K562 (cell line): ENCODE measurements at regions not wholly inside any gene's neighbourhood (a gene's known extent, or its start where the extent isn't known, plus 50 kb on each side); places are given as distances from the start of the nearest gene placed in this dataset.

Experiments used
- ATAC-seq: fragments of 200-7000 bp; cut with Tn5 transposase; 3 replicates; pipeline ENCODE4 v1.9.1; 2020; ENCODE audit warnings: moderate library complexity
- BruUV-seq: library from RNA; stranded (reverse); fragments of 400-500 nt; replicated peaks from 2 replicates; lab custom pipeline; 2021; lab: Mats Ljungman, UMichigan
- CTCF ChIA-PET: fragments of 300-600 bp; formaldehyde crosslinking; extraction: SDS; loops from one replicate; lab custom pipeline; 2021; ENCODE audit warnings: low intra/inter-chr PET ratio; lab: Yijun Ruan, JAX
- POLR2A ChIA-PET: fragments of 300-600, 350-650 bp; sonication (Branson Sonifier 250); formaldehyde crosslinking; extraction: SDS; loops from one replicate; lab custom pipeline; 2021; ENCODE audit warnings: antibody characterized with exemption, inconsistent platforms; lab: Yijun Ruan, JAX
- DNase-seq, 4 experiments: peaks; one replicate each; pipeline versions ENCODE4 v3.0.0 to v3.0.0-alpha.2; 2011 to 2018; ENCODE audit warnings: low spot score in 3 of 4, mixed read lengths in 3 of 4; ENCODE audit errors: extremely low read depth in 1 of 4
- FAIRE-seq: peaks from 2 replicates; lab custom pipeline; 2011; peaks lifted over from hg19 to GRCh38; lab: Jason Lieb, UNC
- H2AFZ ChIP-seq: 2 replicates; pipeline ENCODE4 v1.6.0; 2011; ENCODE audit warnings: low read depth, low read length, control low read depth, inconsistent platforms
- H3K27ac ChIP-seq: fragments of 200-600 bp; 3 replicates; pipeline ENCODE4 v1.8.0; 2011; ENCODE audit warnings: low read depth, mild to moderate bottlenecking, control low read depth, inconsistent platforms, low read length, moderate library complexity, mixed read lengths; ENCODE audit errors: extremely low read depth
- H3K27me3 ChIP-seq, 2 experiments: fragments of 300-600 bp in 1 of 2; 2 replicates in 1 of 2; 3 replicates in 1 of 2; pipeline versions ENCODE4 v1.6.0 to v1.8.0; 2011; ENCODE audit warnings: inconsistent platforms in 2 of 2, low read length in 2 of 2, mild to moderate bottlenecking in 1 of 2, mixed read lengths in 1 of 2, moderate library complexity in 1 of 2; ENCODE audit not compliant: control insufficient read depth in 2 of 2, insufficient read depth in 2 of 2
- H3K36me3 ChIP-seq: fragments of 300-600 bp; 3 replicates; pipeline ENCODE4 v1.8.0; 2011; ENCODE audit warnings: mild to moderate bottlenecking, low read length, inconsistent platforms; ENCODE audit not compliant: control insufficient read depth, insufficient read depth
- H3K4me1 ChIP-seq, 2 experiments: fragments of 200-600 bp in 1 of 2; replicated peaks in 1 of 2; 2 replicates in 1 of 2; 3 replicates in 1 of 2; pipeline versions ENCODE4 v1.5.1 to v1.8.0; 2011; ENCODE audit warnings: inconsistent platforms in 2 of 2, low read length in 2 of 2, mild to moderate bottlenecking in 1 of 2, mixed read lengths in 1 of 2, moderate library complexity in 1 of 2; ENCODE audit not compliant: control insufficient read depth in 2 of 2, insufficient read depth in 2 of 2
- H3K4me2 ChIP-seq: 2 replicates; pipeline ENCODE4 v1.6.1; 2011; ENCODE audit warnings: low read length, control low read depth, inconsistent platforms, mixed read lengths; ENCODE audit not compliant: insufficient read depth
- H3K4me3 ChIP-seq: fragments of 200-600 bp; sonication (generic), shearing (Covaris generic); 2 replicates; pipeline ENCODE4 v1.5.1; 2016; ENCODE audit warnings: control low read depth, inconsistent platforms
- H3K79me2 ChIP-seq: fragments of 200-600 bp; 3 replicates; pipeline ENCODE4 v1.8.0; 2011; ENCODE audit warnings: low read length, inconsistent platforms; ENCODE audit not compliant: control insufficient read depth, insufficient read depth
- H3K9ac ChIP-seq, 2 experiments: 2 replicates each; pipeline versions ENCODE4 v1.6.0 to v1.6.1; 2011; ENCODE audit warnings: low read depth in 2 of 2, low read length in 2 of 2, control low read depth in 1 of 2, inconsistent platforms in 1 of 2, mild to moderate bottlenecking in 1 of 2, mixed read lengths in 1 of 2; ENCODE audit not compliant: insufficient read depth in 1 of 2
- H3K9me1 ChIP-seq: one replicate; pipeline ENCODE4 v1.6.0; 2011; ENCODE audit warnings: inconsistent platforms, mild to moderate bottlenecking, low read length, moderate library complexity; ENCODE audit not compliant: control insufficient read depth, insufficient read depth
- H3K9me3 ChIP-seq: replicated peaks from 2 replicates; pipeline ENCODE4 v1.5.1; 2011; ENCODE audit warnings: low read depth, low read length, inconsistent platforms; ENCODE audit not compliant: control insufficient read depth, insufficient read depth
- H4K20me1 ChIP-seq: replicated peaks from 2 replicates; pipeline ENCODE4 v1.6.1; 2011; ENCODE audit warnings: low read length, inconsistent platforms, mixed read lengths; ENCODE audit not compliant: control insufficient read depth, insufficient read depth
- JUNB ChIP-seq: fragments of 450-650 bp; formaldehyde crosslinking; conservative IDR thresholded peaks from 2 replicates; pipeline ENCODE4 v1.4.0; 2020; ENCODE audit warnings: mild to moderate bottlenecking
- NCOA6 ChIP-seq: fragments of 450-650 bp; IDR thresholded peaks from 2 replicates; pipeline ENCODE4 v1.6.1; 2017; ENCODE audit warnings: mild to moderate bottlenecking
- ZC3H8 ChIP-seq: fragments of 450-650 bp; IDR thresholded peaks from 2 replicates; pipeline ENCODE4 v1.6.1; 2017
- ZNF444 ChIP-seq: fragments of 250-450 bp; sonication (Bioruptor Pico); IDR thresholded peaks from 2 replicates; pipeline ENCODE4 v1.4.0; 2020; ENCODE audit warnings: mild to moderate bottlenecking, moderate library complexity
- WGBS: fragments of 100-300 bp; shearing (Covaris generic); methylation state at CpG from one replicate; pipeline ENCODE4 v1.1.6; 2016; ENCODE audit warnings: low coverage, mixed read lengths; ENCODE audit not compliant: insufficient coverage; ENCODE audit errors: missing lambda C conversion rate; 5-methylcytosine and 5-hydroxymethylcytosine counted together
- in situ Hi-C: fragments of 300-500 bp; cut with MboI; formaldehyde crosslinking; loops from 4 replicates; pipeline ENCODE4 v1.15.0; 2018; ENCODE audit warnings: inconsistent platforms, mixed read lengths
- intact Hi-C: fragments of 100-400 bp; cut with micrococcal nuclease; formaldehyde crosslinking; loops from 2 replicates; pipeline ENCODE4 v1.14.2; 2022
- TF ChIP-seq, protein P1 (sequence below): fragments of 450-650 bp; IDR thresholded peaks from 2 replicates; pipeline ENCODE4 v1.6.1; 2018; ENCODE audit warnings: mild to moderate bottlenecking, low read depth; ENCODE audit not compliant: partially characterized antibody
- TF ChIP-seq, protein P2 (sequence below): fragments of 250-450 bp; sonication (Bioruptor Pico); IDR thresholded peaks from 2 replicates; pipeline ENCODE4 v1.6.1; 2021; ENCODE audit warnings: mild to moderate bottlenecking
- TF ChIP-seq, protein P3 (sequence below): sonication (generic); formaldehyde crosslinking; IDR thresholded peaks from 2 replicates; pipeline ENCODE4 v1.8.1; 2023; ENCODE audit warnings: missing genetic modification reagents, mild to moderate bottlenecking, borderline replicate concordance

DNA sequence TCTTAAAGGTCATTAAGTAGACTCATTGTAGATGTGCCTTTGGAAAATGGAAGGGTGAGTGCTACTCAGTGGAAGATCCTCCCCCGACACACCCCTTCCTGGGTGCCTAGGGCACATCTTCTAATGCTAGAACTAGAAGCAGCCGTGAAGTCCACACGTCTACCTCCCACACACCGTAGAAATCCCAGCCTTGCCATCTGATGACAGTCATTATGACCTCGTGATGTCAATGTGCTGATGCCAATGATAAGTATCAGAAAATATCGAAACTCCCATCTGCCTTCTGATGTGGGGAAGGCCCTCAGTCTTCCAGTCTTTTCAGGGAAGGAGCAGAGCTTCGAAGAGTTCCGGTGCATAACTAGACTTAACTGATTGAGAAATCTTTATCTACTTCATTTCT is 282.1 kb upstream of the ROPN1 start:
- Histone ChIP-seq H2AFZ (no peak overlapping the region), H3K9me1 (no peaks in the 10 kb centered on the region), H3K36me3 (no peaks in the 10 kb centered on the region), H3K4me2 (no peak overlapping the region), H3K9me3 (no peaks in the 10 kb centered on the region), H4K20me1 (no peaks in the 10 kb centered on the region), H3K4me1 (no peaks in the 10 kb centered on the region), H3K4me3 (no peak overlapping the region), H3K27ac (no peak overlapping the region), H3K9ac (no peak overlapping the region), H3K79me2 (no peaks in the 10 kb centered on the region), H3K27me3 (no peaks in the 10 kb centered on the region)
- ChIA-PET POLR2A (no interaction called here), CTCF (no interaction called here)
- no TSS peak for BruUV-seq
- ATAC-seq = no peak
- intact Hi-C loops = no loop called here
- no peak for FAIRE-seq
- TF ChIP-seq, protein P1, sequence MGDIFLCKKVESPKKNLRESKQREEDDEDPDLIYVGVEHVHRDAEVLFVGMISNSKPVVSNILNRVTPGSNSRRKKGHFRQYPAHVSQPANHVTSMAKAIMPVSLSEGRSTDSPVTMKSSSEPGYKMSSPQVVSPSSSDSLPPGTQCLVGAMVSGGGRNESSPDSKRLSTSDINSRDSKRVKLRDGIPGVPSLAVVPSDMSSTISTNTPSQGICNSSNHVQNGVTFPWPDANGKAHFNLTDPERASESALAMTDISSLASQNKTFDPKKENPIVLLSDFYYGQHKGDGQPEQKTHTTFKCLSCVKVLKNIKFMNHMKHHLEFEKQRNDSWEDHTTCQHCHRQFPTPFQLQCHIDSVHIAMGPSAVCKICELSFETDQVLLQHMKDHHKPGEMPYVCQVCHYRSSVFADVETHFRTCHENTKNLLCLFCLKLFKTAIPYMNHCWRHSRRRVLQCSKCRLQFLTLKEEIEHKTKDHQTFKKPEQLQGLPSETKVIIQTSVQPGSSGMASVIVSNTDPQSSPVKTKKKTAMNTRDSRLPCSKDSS = no peak
- TF ChIP-seq ZNF444 (CRISPR knock-in tag) (no peak), NCOA6 (no peak), JUNB (no peak), ZC3H8 (no peak)
- TF ChIP-seq, protein P2, sequence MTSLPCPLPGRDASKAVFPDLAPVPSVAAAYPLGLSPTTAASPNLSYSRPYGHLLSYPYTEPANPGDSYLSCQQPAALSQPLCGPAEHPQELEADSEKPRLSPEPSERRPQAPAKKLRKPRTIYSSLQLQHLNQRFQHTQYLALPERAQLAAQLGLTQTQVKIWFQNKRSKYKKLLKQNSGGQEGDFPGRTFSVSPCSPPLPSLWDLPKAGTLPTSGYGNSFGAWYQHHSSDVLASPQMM (CRISPR knock-in tag) = no peak
- TF ChIP-seq, protein P3, sequence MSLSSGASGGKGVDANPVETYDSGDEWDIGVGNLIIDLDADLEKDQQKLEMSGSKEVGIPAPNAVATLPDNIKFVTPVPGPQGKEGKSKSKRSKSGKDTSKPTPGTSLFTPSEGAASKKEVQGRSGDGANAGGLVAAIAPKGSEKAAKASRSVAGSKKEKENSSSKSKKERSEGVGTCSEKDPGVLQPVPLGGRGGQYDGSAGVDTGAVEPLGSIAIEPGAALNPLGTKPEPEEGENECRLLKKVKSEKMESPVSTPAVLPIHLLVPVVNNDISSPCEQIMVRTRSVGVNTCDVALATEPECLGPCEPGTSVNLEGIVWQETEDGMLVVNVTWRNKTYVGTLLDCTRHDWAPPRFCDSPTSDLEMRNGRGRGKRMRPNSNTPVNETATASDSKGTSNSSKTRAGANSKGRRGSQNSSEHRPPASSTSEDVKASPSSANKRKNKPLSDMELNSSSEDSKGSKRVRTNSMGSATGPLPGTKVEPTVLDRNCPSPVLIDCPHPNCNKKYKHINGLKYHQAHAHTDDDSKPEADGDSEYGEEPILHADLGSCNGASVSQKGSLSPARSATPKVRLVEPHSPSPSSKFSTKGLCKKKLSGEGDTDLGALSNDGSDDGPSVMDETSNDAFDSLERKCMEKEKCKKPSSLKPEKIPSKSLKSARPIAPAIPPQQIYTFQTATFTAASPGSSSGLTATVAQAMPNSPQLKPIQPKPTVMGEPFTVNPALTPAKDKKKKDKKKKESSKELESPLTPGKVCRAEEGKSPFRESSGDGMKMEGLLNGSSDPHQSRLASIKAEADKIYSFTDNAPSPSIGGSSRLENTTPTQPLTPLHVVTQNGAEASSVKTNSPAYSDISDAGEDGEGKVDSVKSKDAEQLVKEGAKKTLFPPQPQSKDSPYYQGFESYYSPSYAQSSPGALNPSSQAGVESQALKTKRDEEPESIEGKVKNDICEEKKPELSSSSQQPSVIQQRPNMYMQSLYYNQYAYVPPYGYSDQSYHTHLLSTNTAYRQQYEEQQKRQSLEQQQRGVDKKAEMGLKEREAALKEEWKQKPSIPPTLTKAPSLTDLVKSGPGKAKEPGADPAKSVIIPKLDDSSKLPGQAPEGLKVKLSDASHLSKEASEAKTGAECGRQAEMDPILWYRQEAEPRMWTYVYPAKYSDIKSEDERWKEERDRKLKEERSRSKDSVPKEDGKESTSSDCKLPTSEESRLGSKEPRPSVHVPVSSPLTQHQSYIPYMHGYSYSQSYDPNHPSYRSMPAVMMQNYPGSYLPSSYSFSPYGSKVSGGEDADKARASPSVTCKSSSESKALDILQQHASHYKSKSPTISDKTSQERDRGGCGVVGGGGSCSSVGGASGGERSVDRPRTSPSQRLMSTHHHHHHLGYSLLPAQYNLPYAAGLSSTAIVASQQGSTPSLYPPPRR = no peak
- in situ Hi-C loops = no loop called here
- WGBS = 0% methylated on average over 8 of the region's 8 CpGs
- DNase-seq = no peak
